HEK293 (cell line): ENCODE measurements at regions not wholly inside any gene's neighbourhood (a gene's known extent, or its start where the extent isn't known, plus 50 kb on each side); places are given as distances from the start of the nearest gene placed in this dataset.

Experiments used
- CTCF ChIP-seq: fragments of 450-650 bp; formaldehyde crosslinking; IDR thresholded peaks from 2 replicates; pipeline ENCODE4 v1.5.1; 2016; ENCODE audit warnings: missing biosample characterization, missing genetic modification characterization
- KLF10 ChIP-seq: fragments of 450-650 bp; IDR thresholded peaks from 2 replicates; pipeline ENCODE4 v1.5.1; 2018; ENCODE audit warnings: missing biosample characterization, mild to moderate bottlenecking, missing genetic modification characterization
- PRDM1 ChIP-seq: fragments of 450-650 bp; formaldehyde crosslinking; IDR thresholded peaks from 2 replicates; pipeline ENCODE4; 2016; ENCODE audit warnings: missing biosample characterization, missing genetic modification characterization
- ZNF24 ChIP-seq: fragments of 450-650 bp; formaldehyde crosslinking; IDR thresholded peaks from 2 replicates; pipeline ENCODE4 v1.5.1; 2016; ENCODE audit warnings: missing biosample characterization, missing genetic modification characterization
- ZNF280D ChIP-seq: fragments of 450-650 bp; formaldehyde crosslinking; IDR thresholded peaks from 2 replicates; pipeline ENCODE4 v1.5.1; 2016; ENCODE audit warnings: missing biosample characterization, missing genetic modification characterization
- ZNF776 ChIP-seq: fragments of 450-650 bp; formaldehyde crosslinking; IDR thresholded peaks from 2 replicates; pipeline ENCODE4 v1.5.0; 2017; ENCODE audit warnings: missing biosample characterization, missing genetic modification characterization, borderline replicate concordance
- ZNF791 ChIP-seq: fragments of 450-650 bp; formaldehyde crosslinking; IDR thresholded peaks from 2 replicates; pipeline ENCODE4 v1.5.1; 2016; ENCODE audit warnings: missing biosample characterization, missing genetic modification characterization
- ZSCAN30 ChIP-seq: fragments of 450-650 bp; IDR thresholded peaks from 2 replicates; pipeline ENCODE4 v1.5.1; 2018; ENCODE audit warnings: missing biosample characterization, mild to moderate bottlenecking, missing genetic modification characterization, moderate library complexity

DNA sequence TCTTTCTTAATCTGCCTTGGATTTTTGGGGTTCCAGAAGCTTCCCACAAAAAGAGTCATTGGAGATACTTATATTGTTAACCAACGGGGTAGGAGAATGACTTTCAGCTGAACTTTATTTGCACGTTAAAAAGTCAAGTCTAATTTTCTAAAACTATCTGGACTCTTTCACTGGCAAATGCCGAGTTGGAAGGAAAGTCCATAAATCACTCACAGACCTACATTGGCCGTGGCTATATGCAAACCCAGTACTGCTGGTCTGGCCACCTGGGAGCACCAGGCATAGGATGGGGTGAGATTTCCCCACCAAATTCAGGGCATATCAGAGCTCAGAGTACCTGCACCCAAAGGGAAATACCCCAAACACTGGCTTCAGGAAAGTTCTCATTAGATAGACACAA is 71.3 kb upstream of the SALL4 start:
- no peak for TF ChIP-seq ZSCAN30
- TF ChIP-seq CTCF (tag by site-specific recombination): no peak
- TF ChIP-seq ZNF791 (tag by site-specific recombination): no peak
- TF ChIP-seq KLF10: no peak
- no peak for TF ChIP-seq ZNF24 (tag by site-specific recombination)
- no peak for TF ChIP-seq PRDM1 (tag by site-specific recombination)
- TF ChIP-seq ZNF280D: no peak
- no peak for TF ChIP-seq ZNF776 (tag by site-specific recombination)
